GM08714 (cell line): ENCODE measurements at regions not wholly inside any gene's neighbourhood (a gene's known extent, or its start where the extent isn't known, plus 50 kb on each side); places are given as distances from the start of the nearest gene placed in this dataset.

Experiments used
- H3K4me3 ChIP-seq: fragments of 200-500 bp; sonication (Bioruptor generic); 2 replicates; pipeline ENCODE4 v1.5.1; 2014; ENCODE audit warnings: mild to moderate bottlenecking, low read length, inconsistent platforms
- ZNF274 ChIP-seq: IDR thresholded peaks from 2 replicates; pipeline ENCODE4 v1.6.1; 2012; ENCODE audit warnings: mild to moderate bottlenecking, low read depth, low read length

GRCh38 chr18:38322206-38322605, 756.6 kb upstream of the CELF4 start:
- no peak for TF ChIP-seq ZNF274

GRCh38 chr18:38321262-38321661, 755.7 kb upstream of the CELF4 start:
- TF ChIP-seq ZNF274: no peak

More at GRCh38 chr18:38322206-38322605, 756.6 kb upstream of the CELF4 start:
- H3K4me3 ChIP-seq: no peak overlapping the region

GRCh38 chr18:38318416-38318815, 752.8 kb upstream of the CELF4 start:
- no peak for TF ChIP-seq ZNF274
- no peak overlapping the region for H3K4me3 ChIP-seq

More at GRCh38 chr18:38321262-38321661, 755.7 kb upstream of the CELF4 start:
- no peak overlapping the region for H3K4me3 ChIP-seq

- TF ChIP-seq ZNF274: no peak
- H3K4me3 ChIP-seq: no peak overlapping the region
These were observed 748.2 kb upstream of the CELF4 start for GRCh38 chr18:38313831-38314230.

- H3K4me3 ChIP-seq: no peak overlapping the region
- TF ChIP-seq ZNF274: no peak
These were observed 746.9 kb upstream of the CELF4 start for GRCh38 chr18:38312532-38312931.

GRCh38 chr18:38310936-38311335, 745.3 kb upstream of the CELF4 start:
- no peak for TF ChIP-seq ZNF274
- H3K4me3 ChIP-seq: no peak overlapping the region

GRCh38 chr18:38307914-38308313, 742.3 kb upstream of the CELF4 start:
- H3K4me3 ChIP-seq: no peak overlapping the region
- TF ChIP-seq ZNF274: no peak

GRCh38 chr18:38305961-38306360, 740.4 kb upstream of the CELF4 start:
- TF ChIP-seq ZNF274: no peak
- H3K4me3 ChIP-seq: no peak overlapping the region

GRCh38 chr18:38301621-38302020, 736.0 kb upstream of the CELF4 start:
- TF ChIP-seq ZNF274: no peak
- H3K4me3 ChIP-seq: no peak overlapping the region

- no peak overlapping the region for H3K4me3 ChIP-seq
- no peak for TF ChIP-seq ZNF274
These were observed 732.3 kb upstream of the CELF4 start for GRCh38 chr18:38297910-38298309.

GRCh38 chr18:38290229-38290628, 724.6 kb upstream of the CELF4 start:
- H3K4me3 ChIP-seq: no peak overlapping the region
- TF ChIP-seq ZNF274: no peak

GRCh38 chr18:38284972-38285371, 719.4 kb upstream of the CELF4 start:
- no peak overlapping the region for H3K4me3 ChIP-seq
- no peak for TF ChIP-seq ZNF274

- H3K4me3 ChIP-seq: no peak overlapping the region
- no peak for TF ChIP-seq ZNF274
These were observed 697.5 kb upstream of the CELF4 start for GRCh38 chr18:38263066-38263465.

GRCh38 chr18:38262661-38263060, 697.1 kb upstream of the CELF4 start:
- no peak overlapping the region for H3K4me3 ChIP-seq
- no peak for TF ChIP-seq ZNF274

- TF ChIP-seq ZNF274: no peak
- no peak overlapping the region for H3K4me3 ChIP-seq
These were observed 692.1 kb upstream of the CELF4 start for GRCh38 chr18:38257661-38258060.

- TF ChIP-seq ZNF274: no peak
- no peak overlapping the region for H3K4me3 ChIP-seq
These were observed 690.8 kb upstream of the CELF4 start for GRCh38 chr18:38256366-38256765.
